H1 (cell line): ENCODE measurements at regions not wholly inside any gene's neighbourhood (a gene's known extent, or its start where the extent isn't known, plus 50 kb on each side); places are given as distances from the start of the nearest gene placed in this dataset.

Experiments used
- CHD2 ChIP-seq: IDR thresholded peaks from 2 replicates; pipeline ENCODE4 v1.6.1; 2012; ENCODE audit warnings: low read length, improper control_type of control experiment
- CTCF ChIP-seq, 3 experiments: IDR thresholded peaks; 1 replicate in 2 of 3; 2 replicates in 1 of 3; pipeline versions ENCODE4 v1.5.1 to v1.6.1; 2011; ENCODE audit warnings: low read length in 3 of 3, mild to moderate bottlenecking in 3 of 3, inconsistent platforms in 2 of 3, low read depth in 1 of 3, moderate library complexity in 1 of 3; ENCODE audit not compliant: insufficient read depth in 1 of 3; ENCODE audit errors: control extremely low read depth in 1 of 3
- EP300 ChIP-seq, 2 experiments: IDR thresholded peaks; 1 replicate in 1 of 2; 2 replicates in 1 of 2; pipeline ENCODE4 v1.6.1; 2011 to 2012; ENCODE audit warnings: low read depth in 2 of 2, low read length in 2 of 2, mild to moderate bottlenecking in 2 of 2, borderline replicate concordance in 1 of 2, inconsistent platforms in 1 of 2, moderate library complexity in 1 of 2
- KDM4A ChIP-seq: IDR thresholded peaks from one replicate; pipeline ENCODE4 v1.7.1; 2012; ENCODE audit warnings: low read depth, mild to moderate bottlenecking, moderate library complexity, low read length, inconsistent platforms; ENCODE audit not compliant: severe bottlenecking
- PHF8 ChIP-seq: fragments of 200-600 bp; sonication (generic); conservative IDR thresholded peaks from 2 replicates; pipeline ENCODE4 v1.7.1; 2012; ENCODE audit warnings: low read depth, mild to moderate bottlenecking, inconsistent platforms, low read length, moderate library complexity
- POLR2AphosphoS5 ChIP-seq: IDR thresholded peaks from 2 replicates; pipeline ENCODE4 v1.6.1; 2011; ENCODE audit warnings: low read depth, low read length
- RAD21 ChIP-seq, 2 experiments: IDR thresholded peaks in 1 of 2; conservative IDR thresholded peaks in 1 of 2; 2 replicates each; pipeline ENCODE4 v1.6.1; 2011; ENCODE audit warnings: low read depth in 2 of 2, low read length in 2 of 2, improper control_type of control experiment in 1 of 2, inconsistent platforms in 1 of 2, mild to moderate bottlenecking in 1 of 2, moderate library complexity in 1 of 2
- RNF2 ChIP-seq: fragments of 200-900, 300-1000 bp; sonication (generic); IDR thresholded peaks from 2 replicates; pipeline ENCODE4 v1.7.1; 2016; ENCODE audit warnings: borderline replicate concordance, low read depth, mild to moderate bottlenecking, antibody characterized with exemption, low read length; ENCODE audit not compliant: poor library complexity, severe bottlenecking; ENCODE audit errors: missing control alignments
- SIN3A ChIP-seq, 2 experiments: IDR thresholded peaks in 1 of 2; conservative IDR thresholded peaks in 1 of 2; 2 replicates each; pipeline ENCODE4 v1.6.1; 2011 to 2012; ENCODE audit warnings: low read length in 2 of 2, improper control_type of control experiment in 1 of 2, low read depth in 1 of 2, mild to moderate bottlenecking in 1 of 2
- SP1 ChIP-seq: IDR thresholded peaks from 2 replicates; pipeline ENCODE4 v1.6.1; 2011; ENCODE audit warnings: low read depth, low read length
- USF2 ChIP-seq: IDR thresholded peaks from 2 replicates; pipeline ENCODE4 v1.6.1; 2011; ENCODE audit warnings: low read length, improper control_type of control experiment

- TF ChIP-seq RAD21 (IDR thresholded peaks at IDR 0.05 in 1 of 2, conservative IDR thresholded peaks at IDR 0.05 in 1 of 2; ENCODE audit: low read depth in 2 of 2, low read length in 2 of 2) (no peak), CTCF (IDR thresholded peaks at IDR 0.05; ENCODE audit: control extremely low read depth in 1 of 3, insufficient read depth in 1 of 3, low read depth in 1 of 3, low read length in 3 of 3) (no peak), SP1 (no peak), KDM4A (no peak), RNF2 (no peak), PHF8 (no peak), POLR2AphosphoS5 (no peak), USF2 (no peak), EP300 (IDR thresholded peaks at IDR 0.05; ENCODE audit: borderline replicate concordance in 1 of 2, low read depth in 2 of 2, low read length in 2 of 2) (no peak), SIN3A (conservative IDR thresholded peaks at IDR 0.05 in 1 of 2, IDR thresholded peaks at IDR 0.05 in 1 of 2; ENCODE audit: low read depth in 1 of 2, low read length in 2 of 2) (no peak), CHD2 (no peak)
Observed at GRCh38 chr12:88925454-88925853, 345.2 kb upstream of the KITLG start.
